Dendritic cell treated with granulocyte-macrophage colony-stimulating factor and Interleukin-4, amounts not matched to agents 40 ng/mL and 50 ng/mL, for 4 days (primary cell): ENCODE measurements at regions not wholly inside any gene's neighbourhood (a gene's known extent, or its start where the extent isn't known, plus 50 kb on each side); places are given as distances from the start of the nearest gene placed in this dataset.
"Not testable (repeated sequence)": the region's sequence is repeated elsewhere in the genome, so short reads cannot be mapped to it uniquely, and the experiment has no call there.

ENCODE experiments used
- H3K27ac Mint-ChIP-seq: one replicate; pipeline ENCODE4 v1.8.0; 2022; ENCODE audit warnings: mild to moderate bottlenecking, mixed read lengths
- H3K27me3 Mint-ChIP-seq: one replicate; pipeline ENCODE4 v1.8.0; 2022; ENCODE audit warnings: mild to moderate bottlenecking, mixed read lengths
- H3K36me3 Mint-ChIP-seq: one replicate; pipeline ENCODE4 v1.8.0; 2022; ENCODE audit warnings: low read depth, mixed read lengths
- H3K4me1 Mint-ChIP-seq: one replicate; pipeline ENCODE4 v1.8.0; 2022; ENCODE audit warnings: low read depth, mixed read lengths
- H3K4me3 Mint-ChIP-seq: one replicate; pipeline ENCODE4 v1.8.0; 2022; ENCODE audit warnings: mild to moderate bottlenecking, moderate library complexity, mixed read lengths
- H3K9me3 Mint-ChIP-seq: one replicate; pipeline ENCODE4 v1.8.0; 2022; ENCODE audit warnings: mixed read lengths
- intact Hi-C: fragments of 100-400 bp; cut with micrococcal nuclease; formaldehyde crosslinking; loops from one replicate; pipeline ENCODE4 v1.15.0; 2022

- H3K4me1 Mint-ChIP-seq, H3K9me3 Mint-ChIP-seq, H3K27me3 Mint-ChIP-seq, H3K4me3 Mint-ChIP-seq, H3K36me3 Mint-ChIP-seq, intact Hi-C loops, H3K27ac Mint-ChIP-seq: not testable (repeated sequence)
These were observed 55.7 kb upstream of the HBS1L start for GRCh38 chr6:135110261-135110781.

GRCh38 chr6:135109761-135110160 lies 55.1 kb upstream of the HBS1L start:
- no peaks in the 10 kb centered on the region for H3K9me3 Mint-ChIP-seq
- no peak overlapping the region for H3K27ac Mint-ChIP-seq
- H3K27me3 Mint-ChIP-seq, result peaks cover 3% of the 10 kb centered on the region
- H3K4me3 Mint-ChIP-seq, result no peak overlapping the region
- intact Hi-C loops, result no loop called here
- no peaks in the 10 kb centered on the region for H3K4me1 Mint-ChIP-seq
- H3K36me3 Mint-ChIP-seq, result no peaks in the 10 kb centered on the region

DNA sequence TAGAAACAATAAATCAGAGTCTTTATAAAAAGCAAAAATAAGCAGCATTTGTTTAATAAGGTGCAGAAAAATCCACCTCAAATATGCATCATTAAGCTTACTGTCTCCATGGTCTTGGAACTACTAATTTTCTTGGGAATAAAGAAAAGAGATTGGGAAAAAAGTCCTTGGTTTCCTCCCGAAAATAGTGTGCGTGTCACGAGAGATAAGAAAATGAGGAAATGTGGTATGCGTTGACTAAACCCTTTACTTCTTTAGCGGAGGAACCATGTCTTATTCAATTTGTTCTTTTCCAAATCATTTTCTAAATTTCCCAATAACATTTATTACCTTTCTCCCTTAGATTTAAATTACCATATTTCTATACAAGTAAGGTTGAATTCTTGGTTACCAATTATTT lies 54.1 kb upstream of the HBS1L start:
- Mint-ChIP-seq H3K9me3 (no peaks in the 10 kb centered on the region), H3K4me3 (no peak overlapping the region), H3K27me3 (peaks cover 3% of the 10 kb centered on the region), H3K36me3 (no peaks in the 10 kb centered on the region), H3K27ac (no peak overlapping the region), H3K4me1 (no peaks in the 10 kb centered on the region)
- intact Hi-C loops, result no loop called here

GRCh38 chr6:135106611-135107010 lies 52.0 kb upstream of the HBS1L start:
- H3K27me3 Mint-ChIP-seq, result peaks cover 3% of the 10 kb centered on the region

GRCh38 chr6:135105710-135106109 lies 51.1 kb upstream of the HBS1L start:
- Mint-ChIP-seq H3K9me3 (no peaks in the 10 kb centered on the region), H3K4me1 (no peaks in the 10 kb centered on the region), H3K27ac (no peak overlapping the region), H3K27me3 (peaks cover 3% of the 10 kb centered on the region), H3K36me3 (no peaks in the 10 kb centered on the region), H3K4me3 (no peak overlapping the region)
- intact Hi-C loops, result no loop called here

More at GRCh38 chr6:135106611-135107010, 52.0 kb upstream of the HBS1L start:
- Mint-ChIP-seq H3K36me3 (no peaks in the 10 kb centered on the region), H3K9me3 (no peaks in the 10 kb centered on the region), H3K4me3 (no peak overlapping the region), H3K4me1 (no peaks in the 10 kb centered on the region), H3K27ac (no peak overlapping the region)
- intact Hi-C loops, result no loop called here

GRCh38 chr6:135105299-135105698 lies 50.7 kb upstream of the HBS1L start:
- no peak overlapping the region for H3K4me3 Mint-ChIP-seq
- intact Hi-C loops, result no loop called here
- no peaks in the 10 kb centered on the region for H3K36me3 Mint-ChIP-seq
- H3K4me1 Mint-ChIP-seq, result no peaks in the 10 kb centered on the region
- H3K27me3 Mint-ChIP-seq, result peaks cover 3% of the 10 kb centered on the region
- no peak overlapping the region for H3K27ac Mint-ChIP-seq
- no peaks in the 10 kb centered on the region for H3K9me3 Mint-ChIP-seq
